NCI-H510A treated with DMSO at 0.1 percent for 48 hours (cell line): ENCODE measurements at regions not wholly inside any gene's neighbourhood (a gene's known extent, or its start where the extent isn't known, plus 50 kb on each side); places are given as distances from the start of the nearest gene placed in this dataset.
"Not testable (repeated sequence)": the region's sequence is repeated elsewhere in the genome, so short reads cannot be mapped to it uniquely, and the experiment has no call there.

Source experiments
- DNase-seq: peaks from one replicate; lab custom pipeline; 2025; lab: John Stamatoyannopoulos, UW

DNA sequence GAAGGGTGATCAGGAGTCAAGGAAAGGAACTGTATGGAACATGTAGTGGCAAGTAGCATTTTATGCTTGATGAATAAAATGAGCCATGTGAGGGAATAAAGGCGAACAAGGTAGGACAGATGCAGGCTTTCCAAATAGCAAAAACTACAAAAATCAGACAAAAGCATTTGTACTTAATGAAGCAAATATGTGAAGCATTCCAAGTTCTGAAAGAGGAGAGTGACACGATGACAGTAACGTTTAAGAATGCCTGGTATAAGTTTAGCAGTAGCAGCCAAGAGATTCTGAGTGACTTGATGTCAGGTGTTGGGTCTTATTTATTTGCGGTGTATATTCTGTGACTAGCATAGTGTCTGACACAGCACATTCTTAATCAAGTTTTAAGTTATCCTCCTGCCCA, 408.2 kb upstream of the RASGRP1 start:
- no peak for DNase-seq

DNA sequence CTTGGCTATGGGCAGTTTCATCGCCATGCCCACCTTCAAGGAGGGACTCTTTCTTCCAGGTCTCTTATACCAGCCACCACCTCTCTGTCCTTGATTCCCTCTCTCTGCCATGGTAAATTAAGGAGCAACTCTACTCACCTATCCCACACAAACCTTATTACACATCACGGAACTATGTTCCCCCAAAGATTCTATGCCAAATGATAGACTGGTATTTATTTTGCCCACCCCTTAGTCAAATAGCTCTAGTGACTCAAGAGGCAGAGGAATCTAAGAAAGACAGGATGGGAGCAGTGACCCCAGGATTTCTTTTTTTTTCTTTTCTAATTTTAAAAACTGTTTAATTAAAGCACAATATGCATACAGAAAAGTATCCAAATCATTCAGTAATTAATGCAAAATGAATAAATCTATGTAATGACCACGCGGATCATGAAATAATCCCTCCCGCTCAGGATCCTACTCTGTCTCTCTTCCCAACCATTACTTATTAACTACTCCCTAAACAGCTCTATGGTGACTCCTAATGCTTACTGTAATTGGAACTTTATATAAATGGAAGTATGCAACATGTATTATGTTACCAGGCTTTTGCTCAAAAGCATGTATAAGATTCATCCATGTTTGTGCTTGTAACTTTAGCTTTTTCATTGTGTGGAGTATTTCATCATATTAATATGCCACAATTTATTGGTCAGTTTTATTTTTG, 410.8 kb upstream of the RASGRP1 start:
- DNase-seq: no peak

GRCh38 chr15:38991126-38991525, 426.5 kb upstream of the RASGRP1 start:
- no peak for DNase-seq

DNA sequence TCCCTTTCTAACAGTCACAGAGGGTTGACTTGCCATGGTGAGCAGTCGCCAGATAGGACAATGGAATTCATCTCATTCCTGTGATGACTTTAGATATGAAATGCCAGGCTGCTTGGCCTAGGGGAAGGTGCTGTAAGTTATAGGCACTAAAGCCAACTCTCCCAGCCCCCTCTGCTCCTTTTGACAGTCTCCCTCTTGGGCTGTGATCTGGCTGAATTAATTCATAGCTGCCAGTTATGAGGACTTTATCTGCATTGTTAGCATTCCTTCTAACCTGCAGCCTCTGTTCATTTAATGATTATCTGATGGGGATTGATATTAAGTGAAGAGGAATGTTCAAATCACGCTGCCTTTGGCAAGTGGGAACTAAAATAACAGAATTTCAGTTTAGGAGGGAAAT, 427.1 kb upstream of the RASGRP1 start:
- no peak for DNase-seq

GRCh38 chr15:38992506-38992905, 427.9 kb upstream of the RASGRP1 start:
- DNase-seq: no peak

GRCh38 chr15:38992930-38993329, 428.3 kb upstream of the RASGRP1 start:
- no peak for DNase-seq

DNA sequence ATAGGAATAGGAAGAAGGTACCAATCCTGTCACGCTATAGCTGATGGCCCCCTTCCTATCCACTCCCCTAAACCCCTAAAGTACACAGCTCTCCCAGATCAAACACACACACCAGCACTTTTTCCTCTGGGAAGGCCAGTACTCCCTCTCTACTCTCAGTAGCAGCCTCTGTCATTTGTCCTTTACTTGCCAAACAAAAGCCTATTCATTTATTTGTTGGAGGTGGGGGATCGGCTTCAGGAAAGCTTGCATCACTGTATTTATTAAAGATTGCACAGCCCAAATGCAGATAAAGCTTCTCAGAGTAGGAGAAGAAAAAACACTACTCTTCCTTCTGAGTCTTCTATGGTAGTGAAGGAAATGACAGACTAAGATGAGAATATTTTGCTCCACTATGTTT, 429.7 kb upstream of the RASGRP1 start:
- no peak for DNase-seq

- DNase-seq: no peak
Observed at GRCh38 chr15:38996111-38996631, 431.6 kb upstream of the RASGRP1 start.

DNA sequence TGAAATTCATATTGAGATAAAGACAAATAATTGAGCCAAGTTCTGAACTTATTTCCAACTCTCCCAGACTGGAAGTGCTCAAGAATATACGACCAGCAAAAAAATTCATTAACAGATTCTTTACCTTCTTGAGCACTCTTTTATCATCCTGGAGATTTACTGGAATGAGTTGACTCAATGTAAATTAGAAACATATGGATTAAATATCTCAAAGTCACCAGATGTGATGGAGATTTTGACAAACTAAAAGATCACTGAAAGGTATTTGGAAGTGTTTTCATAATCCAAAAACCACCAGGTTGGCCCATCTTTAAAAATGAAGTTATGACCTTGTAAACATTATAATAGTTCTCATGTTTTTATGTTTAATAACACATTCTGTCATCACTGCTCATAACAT, 433.2 kb upstream of the RASGRP1 start:
- no peak for DNase-seq

DNA sequence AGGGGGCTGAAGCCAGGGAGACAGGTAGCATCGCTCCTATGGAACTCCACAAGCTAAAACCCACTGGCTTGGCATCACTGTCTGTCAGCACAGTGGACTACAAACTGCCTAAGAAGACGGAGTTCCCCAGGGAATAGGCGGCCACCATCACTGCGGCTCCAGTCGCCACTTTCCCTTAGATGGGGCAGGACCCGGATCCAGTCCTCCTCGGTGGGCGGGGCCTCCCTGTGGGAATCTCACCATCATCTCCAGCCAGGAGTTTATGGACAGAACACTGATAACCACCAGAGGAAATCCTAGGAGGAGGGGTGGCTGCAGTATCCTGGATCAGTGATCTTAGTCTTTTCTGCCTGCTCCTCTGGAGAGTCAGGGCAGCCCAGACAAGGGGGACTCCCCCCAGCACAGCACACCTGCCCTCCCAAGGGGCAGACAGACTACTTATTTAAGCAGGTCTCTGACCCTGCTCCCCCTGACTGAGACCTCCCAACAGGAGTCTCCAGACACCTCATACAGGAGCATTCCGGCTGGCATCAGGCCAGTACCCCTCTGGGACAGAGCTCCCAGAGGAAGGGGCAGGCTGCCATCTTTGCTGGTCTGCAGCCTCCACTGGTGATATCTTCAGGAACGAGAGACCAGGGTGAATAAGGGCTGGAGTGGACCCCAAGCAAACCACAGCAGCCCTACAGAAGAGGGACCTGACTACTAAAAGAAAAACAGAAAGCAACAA, 435.6 kb upstream of the RASGRP1 start:
- DNase-seq: no peak

DNA sequence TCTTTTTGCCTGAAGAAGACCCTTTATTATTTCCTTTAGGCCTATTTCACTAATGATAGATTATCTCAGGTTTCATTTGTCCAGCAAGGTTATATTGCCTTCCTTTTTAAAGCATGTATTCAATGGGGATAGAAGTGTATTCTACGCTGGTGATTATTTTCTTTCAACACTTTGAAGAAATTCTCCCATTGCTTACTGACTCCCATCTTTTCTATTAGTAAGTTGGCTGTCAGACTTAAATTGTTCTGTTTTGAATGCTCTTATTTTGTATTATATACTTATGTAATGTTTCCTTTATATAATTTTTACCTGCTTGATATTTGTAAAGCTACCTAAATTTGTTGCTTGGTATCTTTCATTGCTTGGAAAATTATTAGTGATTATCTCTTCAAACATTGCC, 445.1 kb upstream of the RASGRP1 start:
- no peak for DNase-seq

- DNase-seq: not testable (repeated sequence)
Observed at GRCh38 chr15:39011066-39011465, 446.5 kb upstream of the RASGRP1 start.

DNA sequence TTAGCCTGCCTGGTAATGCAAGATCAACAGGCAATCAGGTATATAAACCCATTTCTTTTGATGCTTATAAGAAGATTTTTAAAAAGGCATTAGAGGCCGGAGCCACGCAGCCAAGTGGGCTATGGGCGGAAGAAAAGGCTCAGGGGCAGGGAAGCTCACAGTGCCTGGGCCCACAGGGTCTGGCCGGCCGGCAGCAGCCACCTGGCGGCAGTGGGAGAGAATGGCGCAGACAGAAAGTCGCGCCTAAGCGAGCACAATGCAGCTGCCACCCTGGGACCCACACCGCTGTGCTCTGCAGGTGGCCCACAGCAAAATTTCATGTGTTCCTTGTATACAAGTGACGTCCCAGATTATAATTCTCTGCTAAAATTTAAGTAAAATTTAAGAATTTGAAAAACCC, 448.6 kb upstream of the RASGRP1 start:
- DNase-seq: no peak

DNA sequence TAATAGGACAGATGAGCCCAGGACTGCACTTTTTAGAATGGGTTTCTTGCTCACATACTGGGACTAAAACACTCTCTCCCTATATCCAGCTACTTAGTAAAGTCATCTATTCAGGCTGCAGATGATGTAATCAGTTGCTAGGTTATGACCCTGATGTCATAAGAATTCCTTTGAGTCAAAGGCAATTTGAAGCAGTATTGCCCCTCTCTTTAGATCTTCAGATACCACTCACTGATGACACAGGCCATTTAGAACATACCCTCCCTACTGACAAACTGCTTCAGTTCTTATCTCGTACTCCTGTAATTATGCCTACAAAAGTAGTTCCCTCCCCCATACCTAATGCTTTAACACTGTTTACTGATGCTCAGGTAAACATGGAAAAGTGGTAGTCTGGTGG, 450.1 kb upstream of the RASGRP1 start:
- DNase-seq: no peak

- no peak for DNase-seq
Observed at GRCh38 chr15:39016706-39017105, 452.1 kb upstream of the RASGRP1 start.

- DNase-seq: no peak
Observed at GRCh38 chr15:39018966-39019365, 454.4 kb upstream of the RASGRP1 start.

GRCh38 chr15:39021341-39021740, 456.7 kb upstream of the RASGRP1 start:
- no peak for DNase-seq

DNA sequence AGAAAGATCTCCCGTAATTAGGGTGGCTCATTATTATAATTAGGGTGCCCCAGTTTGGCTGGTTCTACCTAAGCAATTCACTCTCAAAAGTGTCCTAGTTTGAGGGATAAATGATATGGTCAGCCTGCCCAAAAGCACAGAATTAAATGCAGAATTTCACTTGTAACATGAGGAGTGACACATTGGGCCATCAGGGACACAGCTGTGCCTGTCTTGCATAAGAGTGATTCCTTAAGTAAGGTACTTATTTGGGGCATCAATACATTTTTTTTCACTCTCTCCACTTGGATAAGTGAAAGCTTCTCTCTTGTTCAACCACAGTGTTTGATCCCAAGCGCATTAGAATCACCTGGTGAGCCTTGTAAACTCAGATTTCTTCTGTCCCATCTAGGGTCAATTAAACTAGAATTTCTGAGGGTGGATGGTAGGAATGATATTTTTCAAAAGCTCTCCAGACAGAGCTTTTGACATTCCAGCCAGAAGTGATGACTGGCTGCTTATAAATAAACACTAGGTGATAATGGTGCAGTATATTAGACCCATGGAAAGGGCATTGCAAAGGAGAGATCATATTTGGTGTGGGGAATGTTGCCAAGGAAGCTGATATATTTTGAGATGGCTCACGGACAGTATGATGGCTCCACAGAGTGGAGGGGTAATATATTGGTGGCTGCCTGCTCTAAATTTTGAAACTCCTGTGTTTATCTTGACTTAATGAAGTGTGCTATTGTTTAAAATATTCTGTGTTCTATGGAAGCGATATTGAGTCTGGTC, 458.1 kb upstream of the RASGRP1 start:
- no peak for DNase-seq

DNA sequence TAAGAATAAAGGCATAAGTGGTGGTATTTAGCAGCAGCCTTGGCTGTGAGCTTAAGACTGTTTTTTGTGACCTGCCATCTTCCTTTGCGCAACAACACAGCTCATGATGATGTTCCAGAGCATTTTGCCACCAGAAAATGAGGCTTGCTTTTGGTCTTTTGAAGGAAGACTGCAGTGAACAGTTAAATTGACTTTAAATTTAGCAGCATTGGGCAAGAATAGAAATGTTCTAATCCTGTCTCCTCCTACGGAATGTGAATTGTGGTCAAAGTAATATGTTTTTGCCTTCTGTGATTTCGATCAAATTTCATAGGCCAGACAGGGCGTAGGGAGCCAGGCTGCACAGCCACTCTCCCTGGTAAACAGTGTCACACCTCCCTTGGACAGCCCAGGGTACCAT, 460.7 kb upstream of the RASGRP1 start:
- DNase-seq: no peak

- DNase-seq: no peak
Observed at GRCh38 chr15:39025881-39026280, 461.3 kb upstream of the RASGRP1 start.

GRCh38 chr15:39028069-39028468, 463.5 kb upstream of the RASGRP1 start:
- DNase-seq: no peak

- no peak for DNase-seq
Observed at GRCh38 chr15:39029741-39030140, 465.1 kb upstream of the RASGRP1 start.
